ENCODE measurements at regions not wholly inside any gene's neighbourhood (a gene's known extent, or its start where the extent isn't known, plus 50 kb on each side); places are given as distances from the start of the nearest gene placed in this dataset.

GRCh38 chr1:198079432-198079951, 77.3 kb upstream of the NEK7 start:
- peak overlapping the region; percentile 50 for H3K27ac ChIP-seq
- TF ChIP-seq, protein P1, sequence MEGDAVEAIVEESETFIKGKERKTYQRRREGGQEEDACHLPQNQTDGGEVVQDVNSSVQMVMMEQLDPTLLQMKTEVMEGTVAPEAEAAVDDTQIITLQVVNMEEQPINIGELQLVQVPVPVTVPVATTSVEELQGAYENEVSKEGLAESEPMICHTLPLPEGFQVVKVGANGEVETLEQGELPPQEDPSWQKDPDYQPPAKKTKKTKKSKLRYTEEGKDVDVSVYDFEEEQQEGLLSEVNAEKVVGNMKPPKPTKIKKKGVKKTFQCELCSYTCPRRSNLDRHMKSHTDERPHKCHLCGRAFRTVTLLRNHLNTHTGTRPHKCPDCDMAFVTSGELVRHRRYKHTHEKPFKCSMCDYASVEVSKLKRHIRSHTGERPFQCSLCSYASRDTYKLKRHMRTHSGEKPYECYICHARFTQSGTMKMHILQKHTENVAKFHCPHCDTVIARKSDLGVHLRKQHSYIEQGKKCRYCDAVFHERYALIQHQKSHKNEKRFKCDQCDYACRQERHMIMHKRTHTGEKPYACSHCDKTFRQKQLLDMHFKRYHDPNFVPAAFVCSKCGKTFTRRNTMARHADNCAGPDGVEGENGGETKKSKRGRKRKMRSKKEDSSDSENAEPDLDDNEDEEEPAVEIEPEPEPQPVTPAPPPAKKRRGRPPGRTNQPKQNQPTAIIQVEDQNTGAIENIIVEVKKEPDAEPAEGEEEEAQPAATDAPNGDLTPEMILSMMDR (conservative IDR thresholded peaks at IDR 0.05): no peak

GRCh38 chr1:198082576-198082975, 74.2 kb upstream of the NEK7 start:
- TF ChIP-seq, protein P1 (conservative IDR thresholded peaks at IDR 0.05): no peak
- no peak overlapping the region for H3K27ac ChIP-seq

- no peak overlapping the region for H3K27ac ChIP-seq
- TF ChIP-seq, protein P1 (conservative IDR thresholded peaks at IDR 0.05): no peak
Observed at GRCh38 chr1:198083549-198083948, 73.2 kb upstream of the NEK7 start.

- TF ChIP-seq, protein P1 (conservative IDR thresholded peaks at IDR 0.05): no peak
- no peak overlapping the region for H3K27ac ChIP-seq
Observed at GRCh38 chr1:198084241-198084908, 72.4 kb upstream of the NEK7 start.

GRCh38 chr1:198086051-198086745, 70.6 kb upstream of the NEK7 start:
- TF ChIP-seq, protein P1 (conservative IDR thresholded peaks at IDR 0.05): no peak
- no peak overlapping the region for H3K27ac ChIP-seq

- TF ChIP-seq, protein P1 (conservative IDR thresholded peaks at IDR 0.05): no peak
- no peak overlapping the region for H3K27ac ChIP-seq
Observed at GRCh38 chr1:198087831-198088230, 69.0 kb upstream of the NEK7 start.

DNA sequence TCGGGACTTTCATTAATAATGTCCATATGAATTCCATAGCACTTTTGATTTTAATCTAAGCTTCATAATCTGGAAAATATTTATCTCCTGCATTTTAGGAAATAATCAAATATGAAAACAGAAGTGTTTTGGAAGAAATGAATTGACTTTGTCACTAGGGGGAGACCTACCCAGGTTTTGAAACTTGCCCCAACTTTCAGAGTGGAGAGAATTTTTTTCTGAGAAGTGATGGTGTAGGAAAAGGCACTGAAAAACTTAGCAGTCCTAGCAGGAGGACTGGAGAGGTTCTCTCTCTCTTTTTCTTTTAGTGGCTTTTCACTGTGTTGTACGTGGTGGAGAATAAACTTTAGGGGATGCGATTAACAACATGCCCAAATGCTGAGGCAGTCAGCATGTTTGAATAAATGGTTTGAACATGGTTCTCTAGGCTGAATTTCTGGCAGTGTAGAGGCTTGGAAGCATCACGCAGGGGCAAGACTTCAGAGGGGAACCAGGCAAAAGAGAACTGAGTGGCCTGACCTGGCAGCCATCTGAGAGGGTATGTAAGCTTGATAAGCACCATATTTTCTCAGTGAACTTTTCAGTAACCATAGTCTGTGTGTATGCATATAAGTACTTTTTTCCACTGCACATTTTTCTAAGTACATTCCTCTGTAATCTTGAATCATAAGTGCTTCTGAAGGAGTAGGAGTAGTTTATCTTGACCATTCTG, 68.3 kb upstream of the NEK7 start:
- TF ChIP-seq, protein P1 (conservative IDR thresholded peaks at IDR 0.05): peak; percentile 66
- no peak overlapping the region for H3K27ac ChIP-seq
